GM12864 (cell line): ENCODE measurements at regions not wholly inside any gene's neighbourhood (a gene's known extent, or its start where the extent isn't known, plus 50 kb on each side); places are given as distances from the start of the nearest gene placed in this dataset.

ENCODE experiments used
- DNase-seq: peaks from one replicate; pipeline ENCODE4 v3.0.0-alpha.2; 2011; ENCODE audit warnings: low read depth
- H3K4me3 ChIP-seq: 2 replicates; pipeline ENCODE4 v1.5.1; 2011; ENCODE audit warnings: mild to moderate bottlenecking, low read depth, low read length, control low read depth
- CTCF ChIP-seq: IDR thresholded peaks from 2 replicates; pipeline ENCODE4 v1.5.1; 2011; ENCODE audit warnings: low read depth, mild to moderate bottlenecking, moderate library complexity, low read length, control low read depth, inconsistent platforms; ENCODE audit errors: missing control alignments

GRCh38 chr1:8164670-8165069 lies 138.6 kb upstream of the ERRFI1 start:
- TF ChIP-seq CTCF = no peak
- H3K4me3 ChIP-seq = no peak overlapping the region
- no peak for DNase-seq

GRCh38 chr1:8163039-8163438 lies 136.9 kb upstream of the ERRFI1 start:
- no peak overlapping the region for H3K4me3 ChIP-seq
- DNase-seq = no peak
- TF ChIP-seq CTCF = no peak

GRCh38 chr1:8162168-8162567 lies 136.1 kb upstream of the ERRFI1 start:
- DNase-seq = no peak
- no peak for TF ChIP-seq CTCF
- H3K4me3 ChIP-seq = no peak overlapping the region

GRCh38 chr1:8161546-8162105 lies 135.5 kb upstream of the ERRFI1 start:
- DNase-seq = no peak
- no peak for TF ChIP-seq CTCF
- no peak overlapping the region for H3K4me3 ChIP-seq

GRCh38 chr1:8159470-8160024 lies 133.4 kb upstream of the ERRFI1 start:
- no peak overlapping the region for H3K4me3 ChIP-seq
- no peak for TF ChIP-seq CTCF
- no peak for DNase-seq

- no peak overlapping the region for H3K4me3 ChIP-seq
- no peak for TF ChIP-seq CTCF
- no peak for DNase-seq
These were observed 132.9 kb upstream of the ERRFI1 start for GRCh38 chr1:8158995-8159394.

GRCh38 chr1:8157765-8158164 lies 131.7 kb upstream of the ERRFI1 start:
- no peak for TF ChIP-seq CTCF
- DNase-seq = no peak
- no peak overlapping the region for H3K4me3 ChIP-seq
